Mesendoderm (in vitro differentiated cells): ENCODE measurements at regions not wholly inside any gene's neighbourhood (a gene's known extent, or its start where the extent isn't known, plus 50 kb on each side); places are given as distances from the start of the nearest gene placed in this dataset.

Source experiments
- DNase-seq: peaks from one replicate; pipeline ENCODE4 v3.0.0; 2013
- H2AK5ac ChIP-seq: 2 replicates; pipeline ENCODE4 v1.6.1; 2013; ENCODE audit warnings: low read length, inconsistent platforms
- H2BK120ac ChIP-seq: 2 replicates; pipeline ENCODE4 v1.6.1; 2013; ENCODE audit warnings: low read depth, mild to moderate bottlenecking, low read length, moderate library complexity, mixed read lengths
- H2BK15ac ChIP-seq: replicated peaks from 2 replicates; pipeline ENCODE4 v1.6.1; 2013; ENCODE audit warnings: low read depth, mild to moderate bottlenecking, moderate library complexity
- H2BK5ac ChIP-seq: 2 replicates; pipeline ENCODE4 v1.6.1; 2013; ENCODE audit warnings: low read length, inconsistent platforms
- H3K18ac ChIP-seq: 2 replicates; pipeline ENCODE4 v1.6.1; 2013; ENCODE audit warnings: mild to moderate bottlenecking, low read length, mixed read lengths
- H3K23ac ChIP-seq: one replicate; pipeline ENCODE4 v1.6.1; 2013; ENCODE audit warnings: low read length
- H3K27ac ChIP-seq: 2 replicates; pipeline ENCODE4 v1.5.1; 2013; ENCODE audit warnings: low read depth, mild to moderate bottlenecking, inconsistent platforms, low read length, moderate library complexity
- H3K27me3 ChIP-seq: 2 replicates; pipeline ENCODE4 v1.6.1; 2013; ENCODE audit warnings: low read length, control low read depth, mild to moderate bottlenecking, inconsistent platforms; ENCODE audit not compliant: insufficient read depth, poor library complexity
- H3K36me3 ChIP-seq: 2 replicates; pipeline ENCODE4 v1.6.1; 2013; ENCODE audit warnings: low read length, inconsistent platforms; ENCODE audit not compliant: control insufficient read depth, insufficient read depth
- H3K4ac ChIP-seq: one replicate; pipeline ENCODE4 v1.6.1; 2013; ENCODE audit warnings: low read depth, mild to moderate bottlenecking, low read length, moderate library complexity
- H3K4me1 ChIP-seq: 2 replicates; pipeline ENCODE4 v1.6.1; 2013; ENCODE audit warnings: low read depth, low read length, inconsistent platforms; ENCODE audit not compliant: control insufficient read depth
- H3K4me2 ChIP-seq: 2 replicates; pipeline ENCODE4 v1.6.1; 2013; ENCODE audit warnings: low read length
- H3K4me3 ChIP-seq: 2 replicates; pipeline ENCODE4 v1.5.1; 2013; ENCODE audit warnings: mild to moderate bottlenecking, low read length
- H3K56ac ChIP-seq: one replicate; pipeline ENCODE4 v1.6.1; 2013; ENCODE audit warnings: low read length
- H3K79me1 ChIP-seq: 2 replicates; pipeline ENCODE4 v1.6.1; 2013; ENCODE audit warnings: low read length, inconsistent platforms
- H3K79me2 ChIP-seq: 2 replicates; pipeline ENCODE4 v1.6.1; 2013; ENCODE audit warnings: mild to moderate bottlenecking, low read length; ENCODE audit not compliant: control insufficient read depth, insufficient read depth
- H3K9ac ChIP-seq: 2 replicates; pipeline ENCODE4 v1.6.1; 2013; ENCODE audit warnings: low read length, inconsistent platforms
- H4K5ac ChIP-seq: one replicate; pipeline ENCODE4 v1.6.1; 2013; ENCODE audit warnings: low read length
- H4K8ac ChIP-seq: one replicate; pipeline ENCODE4 v1.6.1; 2013; ENCODE audit warnings: low read depth, mild to moderate bottlenecking, control low read depth, low read length, moderate library complexity
- WGBS: extraction: QIAGEN DNeasy Blood & Tissue Kit; methylation state at CpG from one replicate; pipeline ENCODE4 v1.1.7; 2013; ENCODE audit warnings: low lambda C conversion rate, missing lambda C conversion rate; ENCODE audit not compliant: insufficient coverage; ENCODE audit errors: extremely low coverage; 5-methylcytosine and 5-hydroxymethylcytosine counted together

- DNase-seq: no peak
- Histone ChIP-seq H3K23ac (no peak overlapping the region), H3K27ac (no peak overlapping the region), H3K9ac (no peak overlapping the region), H3K79me2 (no peaks in the 10 kb centered on the region), H4K5ac (no peak overlapping the region), H3K4me1 (no peaks in the 10 kb centered on the region), H3K18ac (no peak overlapping the region), H3K4ac (no peak overlapping the region), H3K79me1 (no peaks in the 10 kb centered on the region), H3K56ac (no peak overlapping the region), H2BK15ac (no peak overlapping the region), H3K4me2 (no peak overlapping the region), H2BK120ac (no peak overlapping the region), H2AK5ac (no peak overlapping the region), H3K36me3 (no peaks in the 10 kb centered on the region), H3K27me3 (no peaks in the 10 kb centered on the region), H2BK5ac (no peak overlapping the region), H4K8ac (no peak overlapping the region), H3K4me3 (no peak overlapping the region)
- WGBS: no CpG with 5 or more reads among the region's 4 CpGs
Observed at GRCh38 chr4:111231281-111231680, 608.4 kb upstream of the PITX2 start.

GRCh38 chr4:111234939-111235338 is 612.1 kb upstream of the PITX2 start:
- Histone ChIP-seq H4K8ac (no peak overlapping the region), H3K4me1 (no peaks in the 10 kb centered on the region), H3K56ac (no peak overlapping the region), H4K5ac (no peak overlapping the region), H3K4me3 (no peak overlapping the region), H2BK15ac (no peak overlapping the region), H3K27me3 (no peaks in the 10 kb centered on the region), H3K4ac (no peak overlapping the region), H2AK5ac (no peak overlapping the region), H3K36me3 (no peaks in the 10 kb centered on the region), H3K9ac (no peak overlapping the region), H3K79me2 (no peaks in the 10 kb centered on the region), H3K18ac (no peak overlapping the region), H3K4me2 (no peak overlapping the region), H2BK120ac (no peak overlapping the region), H2BK5ac (no peak overlapping the region), H3K27ac (no peak overlapping the region), H3K79me1 (no peaks in the 10 kb centered on the region), H3K23ac (no peak overlapping the region)
- DNase-seq: no peak
- WGBS: no CpG with 5 or more reads among the region's 8 CpGs

- Histone ChIP-seq H4K8ac (no peak overlapping the region), H3K18ac (no peak overlapping the region), H3K9ac (no peak overlapping the region), H2BK5ac (no peak overlapping the region), H3K79me2 (no peaks in the 10 kb centered on the region), H2BK15ac (no peak overlapping the region), H3K23ac (no peak overlapping the region), H3K56ac (no peak overlapping the region), H2AK5ac (no peak overlapping the region), H2BK120ac (no peak overlapping the region), H3K4ac (no peak overlapping the region), H3K36me3 (no peaks in the 10 kb centered on the region), H4K5ac (no peak overlapping the region), H3K27me3 (no peaks in the 10 kb centered on the region), H3K4me2 (no peak overlapping the region), H3K4me3 (no peak overlapping the region), H3K79me1 (no peaks in the 10 kb centered on the region), H3K27ac (no peak overlapping the region), H3K4me1 (peaks cover 2% of the 10 kb centered on the region)
- no CpG with 5 or more reads among the region's 5 CpGs for WGBS
- no peak for DNase-seq
Observed at GRCh38 chr4:111263836-111264235, 641.0 kb upstream of the PITX2 start.

GRCh38 chr4:111266937-111267336 is 644.1 kb upstream of the PITX2 start:
- Histone ChIP-seq H3K18ac (no peak overlapping the region), H3K4me3 (no peak overlapping the region), H3K36me3 (no peaks in the 10 kb centered on the region), H2AK5ac (no peak overlapping the region), H2BK120ac (no peak overlapping the region), H2BK5ac (no peak overlapping the region), H3K4me1 (peaks cover 2% of the 10 kb centered on the region), H4K8ac (no peak overlapping the region), H3K56ac (no peak overlapping the region), H3K79me2 (no peaks in the 10 kb centered on the region), H3K79me1 (no peaks in the 10 kb centered on the region), H4K5ac (no peak overlapping the region), H3K9ac (no peak overlapping the region), H3K4me2 (no peak overlapping the region), H2BK15ac (no peak overlapping the region), H3K4ac (no peak overlapping the region), H3K27me3 (no peaks in the 10 kb centered on the region), H3K27ac (no peak overlapping the region), H3K23ac (no peak overlapping the region)
- WGBS: no CpG with 5 or more reads among the region's 5 CpGs
- no peak for DNase-seq

GRCh38 chr4:111267786-111268185 is 644.9 kb upstream of the PITX2 start:
- no peaks in the 10 kb centered on the region for H3K79me2 ChIP-seq
- no peak overlapping the region for H2BK5ac ChIP-seq
- H3K9ac ChIP-seq: no peak overlapping the region
- peaks cover 2% of the 10 kb centered on the region for H3K4me1 ChIP-seq
- no peak overlapping the region for H2AK5ac ChIP-seq
- no peak overlapping the region for H3K4ac ChIP-seq
- no peak overlapping the region for H4K8ac ChIP-seq
- H3K4me2 ChIP-seq: no peak overlapping the region
- DNase-seq: no peak
- H3K27me3 ChIP-seq: no peaks in the 10 kb centered on the region
- H3K27ac ChIP-seq: no peak overlapping the region
- no peak overlapping the region for H4K5ac ChIP-seq
- H3K4me3 ChIP-seq: no peak overlapping the region
- no peaks in the 10 kb centered on the region for H3K36me3 ChIP-seq
- no peaks in the 10 kb centered on the region for H3K79me1 ChIP-seq
- H2BK15ac ChIP-seq: no peak overlapping the region
- H3K56ac ChIP-seq: no peak overlapping the region
- H3K23ac ChIP-seq: no peak overlapping the region
- H2BK120ac ChIP-seq: no peak overlapping the region
- no CpG with 5 or more reads among the region's 2 CpGs for WGBS
- no peak overlapping the region for H3K18ac ChIP-seq

GRCh38 chr4:111268769-111269414 is 646.0 kb upstream of the PITX2 start:
- Histone ChIP-seq H3K27ac (no peak overlapping the region), H2BK120ac (no peak overlapping the region), H3K4me2 (no peak overlapping the region), H3K27me3 (no peaks in the 10 kb centered on the region), H3K4me1 (peaks cover 2% of the 10 kb centered on the region), H2BK5ac (no peak overlapping the region), H4K5ac (no peak overlapping the region), H3K36me3 (no peaks in the 10 kb centered on the region), H4K8ac (no peak overlapping the region), H3K18ac (no peak overlapping the region), H3K79me1 (no peaks in the 10 kb centered on the region), H3K9ac (no peak overlapping the region), H3K56ac (no peak overlapping the region), H3K79me2 (no peaks in the 10 kb centered on the region), H2AK5ac (no peak overlapping the region), H2BK15ac (no peak overlapping the region), H3K4ac (no peak overlapping the region), H3K23ac (no peak overlapping the region), H3K4me3 (no peak overlapping the region)
- DNase-seq: no peak
- WGBS: no CpG with 5 or more reads among the region's 2 CpGs
